ENCODE measurements at regions not wholly inside any gene's neighbourhood (a gene's known extent, or its start where the extent isn't known, plus 50 kb on each side); places are given as distances from the start of the nearest gene placed in this dataset.

DNA sequence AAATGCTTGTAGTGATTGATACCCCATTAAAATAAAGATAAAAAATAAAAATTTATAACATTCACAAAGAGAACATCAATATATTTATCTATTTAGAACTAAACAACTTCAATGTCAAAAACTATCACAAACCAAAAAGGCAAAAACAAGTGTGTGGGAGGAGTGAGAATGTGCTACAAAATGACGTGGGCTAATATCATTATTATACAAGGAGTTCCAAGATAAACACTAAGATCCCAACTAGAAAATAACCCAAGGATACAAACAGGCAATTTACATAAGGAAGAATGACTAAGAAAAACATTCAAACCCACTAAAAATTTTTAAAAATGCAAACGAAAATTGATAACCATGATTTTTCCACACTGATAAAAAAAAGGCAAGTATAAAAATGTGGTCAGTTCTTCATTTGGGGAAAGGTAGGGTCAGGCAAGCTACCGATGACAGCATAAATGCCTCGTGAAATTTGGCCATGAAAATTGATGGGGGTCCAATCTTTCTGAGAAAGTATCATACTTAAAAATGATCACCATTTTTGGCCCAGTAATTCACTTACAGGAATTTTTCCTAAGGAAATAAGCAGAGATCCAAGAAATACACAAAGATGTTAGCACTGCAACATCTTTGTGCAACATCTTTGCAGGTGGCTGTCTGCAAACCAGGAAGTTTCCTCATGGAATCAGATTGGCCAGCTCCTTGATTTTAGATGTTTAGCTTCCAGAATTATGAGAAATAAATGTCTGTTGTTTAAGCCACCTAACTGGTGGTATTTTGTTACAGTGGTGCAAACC lies 140.2 kb downstream of the TMEM200A start:
- TF ChIP-seq, protein P1, sequence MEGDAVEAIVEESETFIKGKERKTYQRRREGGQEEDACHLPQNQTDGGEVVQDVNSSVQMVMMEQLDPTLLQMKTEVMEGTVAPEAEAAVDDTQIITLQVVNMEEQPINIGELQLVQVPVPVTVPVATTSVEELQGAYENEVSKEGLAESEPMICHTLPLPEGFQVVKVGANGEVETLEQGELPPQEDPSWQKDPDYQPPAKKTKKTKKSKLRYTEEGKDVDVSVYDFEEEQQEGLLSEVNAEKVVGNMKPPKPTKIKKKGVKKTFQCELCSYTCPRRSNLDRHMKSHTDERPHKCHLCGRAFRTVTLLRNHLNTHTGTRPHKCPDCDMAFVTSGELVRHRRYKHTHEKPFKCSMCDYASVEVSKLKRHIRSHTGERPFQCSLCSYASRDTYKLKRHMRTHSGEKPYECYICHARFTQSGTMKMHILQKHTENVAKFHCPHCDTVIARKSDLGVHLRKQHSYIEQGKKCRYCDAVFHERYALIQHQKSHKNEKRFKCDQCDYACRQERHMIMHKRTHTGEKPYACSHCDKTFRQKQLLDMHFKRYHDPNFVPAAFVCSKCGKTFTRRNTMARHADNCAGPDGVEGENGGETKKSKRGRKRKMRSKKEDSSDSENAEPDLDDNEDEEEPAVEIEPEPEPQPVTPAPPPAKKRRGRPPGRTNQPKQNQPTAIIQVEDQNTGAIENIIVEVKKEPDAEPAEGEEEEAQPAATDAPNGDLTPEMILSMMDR (IDR thresholded peaks at IDR 0.05), result no peak
- no peak for TF ChIP-seq EP300 (IDR thresholded peaks at IDR 0.05)

Measured in suprapubic skin (tissue), 3 donors.